Liver (tissue), 3 donors: ENCODE measurements at regions not wholly inside any gene's neighbourhood (a gene's known extent, or its start where the extent isn't known, plus 50 kb on each side); places are given as distances from the start of the nearest gene placed in this dataset.

Experiments used
- CTCF ChIP-seq: fragments of 150-350 bp; IDR thresholded peaks from 2 replicates; pipeline ENCODE4 v1.5.1; 2017; ENCODE audit warnings: improper control_type of control experiment, low read depth, low read length; ENCODE audit not compliant: missing input control
- TAF1 ChIP-seq: conservative IDR thresholded peaks from 2 replicates; pipeline ENCODE4 v1.6.1; 2016; ENCODE audit warnings: antibody characterized with exemption, mild to moderate bottlenecking
- donor health status: healthy.
- donor health status: healthy.

- TF ChIP-seq CTCF (no peak), TAF1 (no peak)
These were observed 197.2 kb downstream of the FAXC start for GRCh38 chr6:99152347-99152643.
